ENCODE measurements at regions not wholly inside any gene's neighbourhood (a gene's known extent, or its start where the extent isn't known, plus 50 kb on each side); places are given as distances from the start of the nearest gene placed in this dataset.
A peak's percentile ranks its signal among the peaks of the same experiment; 100 is the strongest.

- ATAC-seq (no peak), DNase-seq (ENCODE audit: missing footprints) (no peak)
- intact Hi-C loops (cut with DNase I) = no loop called here
These were observed 111.9 kb downstream of the ANKRD60 start for GRCh38 chr20:58116505-58116904.

DNA sequence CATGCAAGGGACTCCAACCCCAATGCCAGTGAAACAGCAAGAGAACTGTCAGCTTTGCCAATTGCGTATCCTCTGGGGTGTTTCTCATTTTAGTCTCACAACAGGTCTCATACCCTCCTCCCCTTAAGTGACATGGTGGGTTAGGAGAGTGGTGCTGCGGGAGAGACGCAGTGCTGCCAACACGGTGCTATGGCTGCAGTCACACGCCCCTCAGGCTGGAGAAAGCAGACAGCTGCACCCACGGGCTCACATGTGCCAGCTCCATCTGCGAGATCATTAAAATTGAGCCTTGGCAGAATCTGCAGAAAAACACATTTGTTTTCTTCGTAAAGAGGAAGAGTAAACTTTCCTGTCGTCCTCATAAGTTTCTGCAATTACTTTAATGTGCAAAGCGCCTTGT lies 114.7 kb downstream of the ANKRD60 start:
- ATAC-seq (no peak), DNase-seq (ENCODE audit: missing footprints) (no peak)
- intact Hi-C loops (cut with DNase I) = no loop called here

GRCh38 chr20:58112017-58112781 lies 116.3 kb downstream of the ANKRD60 start:
- DNase-seq (ENCODE audit: missing footprints) (no peak), ATAC-seq (peak; percentile 20)
- intact Hi-C loops (cut with DNase I) = no loop called here

- DNase-seq (ENCODE audit: missing footprints) (no peak), ATAC-seq (no peak)
- intact Hi-C loops (cut with DNase I) = no loop called here
These were observed 117.0 kb downstream of the ANKRD60 start for GRCh38 chr20:58111310-58112016.

DNA sequence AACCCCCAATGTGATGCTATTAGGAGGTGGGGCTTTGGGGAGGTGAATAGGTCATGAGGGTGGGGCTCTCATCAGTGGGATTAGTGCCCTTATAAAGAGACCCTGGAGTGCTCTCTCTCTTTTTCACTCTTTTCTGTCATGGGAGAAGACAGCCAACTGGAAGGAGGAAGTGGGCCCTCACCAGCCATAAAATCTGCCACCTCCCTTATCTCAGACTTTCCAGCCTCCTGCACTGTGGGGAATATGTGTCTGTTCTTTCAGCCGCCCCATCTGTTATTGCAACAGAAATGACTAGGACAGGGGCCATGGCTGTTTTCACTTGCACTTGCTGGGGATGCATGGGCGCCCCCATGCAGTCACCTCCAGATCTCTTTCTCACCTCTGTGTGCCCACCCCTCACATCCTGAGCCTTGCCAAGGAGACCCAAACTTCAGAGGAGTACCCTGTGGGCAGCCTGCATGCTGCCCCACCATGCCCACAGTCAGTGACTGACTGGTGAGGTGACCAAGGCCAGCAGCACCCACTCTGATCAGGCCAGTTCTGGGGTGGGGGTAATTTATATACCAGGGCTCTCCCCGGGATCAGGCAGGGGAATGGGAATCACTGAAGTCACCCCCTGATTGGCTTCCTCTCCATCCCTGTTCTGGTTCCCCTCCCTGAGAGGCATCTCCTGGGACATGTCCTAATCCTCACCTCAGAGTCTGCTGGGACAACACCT lies 118.4 kb downstream of the ANKRD60 start:
- ATAC-seq = no peak
- DNase-seq (ENCODE audit: missing footprints) = no peak
- intact Hi-C loops (cut with DNase I) = no loop called here

DNA sequence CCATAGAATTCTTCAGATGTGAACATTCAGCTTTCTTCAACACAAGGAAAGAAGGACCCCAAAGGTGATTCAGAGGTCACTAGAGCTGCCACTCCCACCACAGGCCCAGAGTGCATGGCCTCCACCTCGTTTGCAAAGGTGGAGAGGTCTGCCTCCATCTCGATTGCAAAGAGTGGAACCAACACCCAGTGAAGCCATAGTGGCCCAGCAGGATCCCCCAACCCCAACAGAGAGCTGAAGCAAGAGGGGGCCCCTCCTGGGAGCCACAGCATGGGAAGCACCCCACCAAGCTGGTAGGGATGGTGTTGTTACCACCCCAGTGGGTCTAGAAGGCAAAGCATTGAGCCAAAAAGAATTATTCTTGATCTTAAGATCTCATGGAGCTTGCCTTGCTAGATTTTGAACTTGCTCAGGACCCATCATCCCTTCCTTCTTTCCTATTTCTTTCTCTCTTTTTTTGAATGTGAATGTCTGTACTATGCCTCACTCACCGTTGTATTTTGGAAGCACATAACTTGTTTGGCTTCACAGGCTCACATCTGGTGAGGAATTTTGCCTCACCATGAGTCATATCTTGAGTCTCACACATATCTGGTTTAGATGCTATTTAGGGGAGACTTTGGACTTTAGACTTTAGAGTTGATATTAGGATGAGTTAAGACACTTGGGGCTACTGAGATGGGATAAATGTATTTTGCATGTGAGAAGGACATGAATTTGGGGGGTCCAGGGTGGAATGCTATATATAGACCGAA lies 119.2 kb downstream of the ANKRD60 start:
- intact Hi-C loops (cut with DNase I) = no loop called here
- DNase-seq (ENCODE audit: missing footprints) = no peak
- ATAC-seq = no peak

DNA sequence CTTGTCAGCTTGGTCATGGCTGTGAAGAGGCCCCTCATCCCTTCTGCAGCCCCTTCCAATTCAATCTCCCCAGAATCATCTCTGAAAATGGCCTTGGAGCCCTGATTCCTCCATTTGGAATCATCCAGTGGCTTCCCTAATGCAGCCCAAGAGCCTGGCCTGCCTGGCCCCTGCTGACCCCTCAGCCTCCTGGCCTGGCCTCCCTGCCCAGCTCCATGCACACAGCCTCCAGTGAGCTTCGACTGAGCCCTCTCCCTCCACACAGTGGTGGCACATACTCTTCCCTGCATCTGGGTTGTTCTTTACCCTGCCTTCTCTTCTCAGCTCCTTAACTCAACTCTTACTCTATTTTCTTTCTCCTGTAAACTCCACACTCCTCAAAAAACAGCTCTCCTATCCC lies 120.9 kb downstream of the ANKRD60 start:
- intact Hi-C loops (cut with DNase I) = no loop called here
- no peak for DNase-seq (ENCODE audit: missing footprints)
- ATAC-seq = no peak

GRCh38 chr20:58106143-58106750 lies 122.2 kb downstream of the ANKRD60 start:
- no peak for DNase-seq (ENCODE audit: missing footprints)
- intact Hi-C loops (cut with DNase I) = no loop called here
- ATAC-seq = no peak

GRCh38 chr20:58103961-58104360 lies 124.5 kb downstream of the ANKRD60 start:
- DNase-seq (ENCODE audit: missing footprints) = no peak
- intact Hi-C loops (cut with DNase I) = no loop called here
- no peak for ATAC-seq

DNA sequence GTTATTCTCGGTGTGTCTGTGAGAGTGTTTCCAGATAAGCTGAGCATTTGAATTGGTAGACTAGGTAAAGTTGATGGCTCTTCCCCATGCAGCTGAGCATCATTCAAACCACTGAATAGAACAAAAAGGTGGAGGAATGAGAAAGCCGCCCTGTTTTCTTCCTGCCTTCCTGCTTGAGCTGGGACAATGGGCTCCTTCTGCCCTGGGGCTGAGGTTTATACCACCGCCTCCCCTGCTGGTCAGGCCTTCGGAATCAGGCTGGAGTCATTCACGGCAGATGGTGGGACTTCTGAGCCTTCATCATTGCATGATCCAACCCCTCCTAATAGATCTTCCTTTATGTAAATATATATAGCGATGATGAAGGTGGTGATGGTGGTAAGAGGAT lies 124.9 kb downstream of the ANKRD60 start:
- intact Hi-C loops (cut with DNase I) = no loop called here
- no peak for ATAC-seq
- DNase-seq (ENCODE audit: missing footprints) = no peak

DNA sequence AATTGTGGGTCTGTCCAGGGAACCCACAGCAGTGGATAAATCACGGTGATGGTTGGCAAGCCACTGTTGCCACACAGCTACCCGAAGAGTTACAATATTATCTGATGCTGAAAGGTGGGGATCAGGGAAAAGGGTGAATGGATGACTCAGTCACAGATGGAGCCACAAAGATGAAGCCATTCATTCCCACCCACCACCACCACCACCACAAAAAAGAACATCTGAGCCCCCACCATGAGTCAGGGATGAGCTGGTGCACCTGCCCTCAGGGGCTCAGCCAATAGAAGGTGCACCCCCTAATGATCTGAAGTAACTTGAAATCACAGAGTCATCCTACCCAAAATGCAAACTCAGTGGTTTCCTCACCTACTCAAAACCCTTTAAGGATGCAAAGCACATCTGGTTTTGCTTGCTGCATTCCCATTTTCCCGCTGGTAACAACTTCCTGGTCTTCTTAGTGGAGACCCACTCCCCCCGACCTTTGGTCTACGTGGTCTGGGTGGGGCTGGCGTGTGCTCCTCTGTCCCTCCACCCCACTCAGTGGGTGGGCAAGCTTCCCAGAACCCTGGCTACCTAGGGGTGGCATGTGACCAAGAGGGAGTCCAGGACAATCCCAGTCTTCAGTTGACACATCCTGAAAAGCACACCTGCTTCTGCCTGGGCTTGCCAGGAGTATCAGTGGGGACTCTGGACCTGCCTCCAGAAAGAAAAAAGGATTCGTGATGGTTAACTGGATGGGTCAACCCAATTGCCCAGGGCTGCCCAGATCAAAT lies 125.5 kb downstream of the ANKRD60 start:
- intact Hi-C loops (cut with DNase I) = no loop called here
- no peak for DNase-seq (ENCODE audit: missing footprints)

GRCh38 chr20:58102261-58102660 lies 126.2 kb downstream of the ANKRD60 start:
- no peak for DNase-seq (ENCODE audit: missing footprints)
- intact Hi-C loops (cut with DNase I) = no loop called here
- no peak for ATAC-seq

More for the DNA sequence above, 125.5 kb downstream of the ANKRD60 start:
- ATAC-seq = no peak

DNA sequence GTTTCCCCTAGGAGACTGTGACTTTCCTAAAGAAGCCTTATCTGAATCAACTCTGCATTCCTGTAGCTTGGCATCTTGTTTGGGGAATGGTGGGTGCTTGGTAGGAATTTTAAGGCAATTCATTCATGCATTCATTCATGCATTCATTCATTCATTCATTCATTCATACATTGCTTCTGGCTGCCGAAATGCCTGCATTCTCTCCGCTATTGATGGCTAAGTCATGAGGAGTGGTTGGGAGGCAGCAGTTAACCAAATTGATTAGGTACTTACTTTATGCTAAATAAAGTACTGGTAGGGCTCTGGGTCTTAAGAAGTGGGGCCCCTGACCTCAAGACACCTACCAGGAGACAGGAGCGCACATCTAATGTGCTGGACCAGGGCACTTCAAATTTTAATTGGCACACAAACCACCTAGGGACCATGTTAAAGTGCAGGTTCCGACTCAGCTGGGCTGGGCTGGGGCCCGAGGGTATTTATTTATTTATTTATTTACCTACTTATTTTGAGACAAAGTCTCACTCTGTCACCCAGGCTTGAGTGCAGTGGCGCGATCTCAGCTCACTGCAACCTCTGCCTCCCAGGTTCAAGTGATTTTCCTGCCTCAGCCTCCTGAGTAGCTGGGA lies 127.6 kb downstream of the ANKRD60 start:
- no peak for DNase-seq (ENCODE audit: missing footprints)
- no peak for ATAC-seq
- intact Hi-C loops (cut with DNase I) = no loop called here

DNA sequence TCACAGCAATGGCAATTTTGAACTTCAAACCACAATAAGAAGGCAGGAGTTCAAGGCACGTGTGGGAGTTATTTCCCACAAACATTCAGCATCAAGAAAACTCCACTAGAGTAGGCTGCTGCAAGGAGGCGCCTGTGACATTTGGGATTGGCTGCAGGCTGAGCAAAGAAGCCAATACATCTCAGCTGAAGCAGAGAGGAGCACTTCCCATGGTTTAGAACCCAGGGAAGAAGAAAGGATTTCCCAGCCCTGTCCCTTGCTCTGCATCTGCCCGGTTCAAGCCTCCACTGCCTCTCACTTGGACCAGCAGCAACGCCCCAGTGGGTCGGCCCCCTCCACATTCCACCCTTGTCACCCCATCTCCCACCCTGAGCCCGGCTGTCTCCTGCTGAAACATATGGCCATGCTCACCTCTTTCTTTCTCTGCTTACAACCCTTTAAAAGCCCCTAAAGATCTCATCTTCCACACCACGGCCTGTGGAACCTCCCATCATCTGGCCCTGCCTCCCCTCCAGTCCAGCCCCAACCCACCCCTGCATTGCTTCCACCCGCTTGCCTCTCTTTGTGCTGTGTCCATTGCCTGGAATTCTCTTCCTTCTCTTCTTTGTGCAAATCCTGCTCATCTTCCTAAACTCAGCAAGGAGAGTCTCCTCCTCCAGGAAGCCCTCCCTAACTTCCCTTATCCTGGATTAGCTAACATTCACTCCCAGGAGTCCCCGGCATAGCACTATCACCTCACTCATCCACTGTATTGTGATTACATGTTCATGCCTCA lies 128.3 kb downstream of the ANKRD60 start:
- intact Hi-C loops (cut with DNase I) = no loop called here
- ATAC-seq (no peak), DNase-seq (ENCODE audit: missing footprints) (no peak)

DNA sequence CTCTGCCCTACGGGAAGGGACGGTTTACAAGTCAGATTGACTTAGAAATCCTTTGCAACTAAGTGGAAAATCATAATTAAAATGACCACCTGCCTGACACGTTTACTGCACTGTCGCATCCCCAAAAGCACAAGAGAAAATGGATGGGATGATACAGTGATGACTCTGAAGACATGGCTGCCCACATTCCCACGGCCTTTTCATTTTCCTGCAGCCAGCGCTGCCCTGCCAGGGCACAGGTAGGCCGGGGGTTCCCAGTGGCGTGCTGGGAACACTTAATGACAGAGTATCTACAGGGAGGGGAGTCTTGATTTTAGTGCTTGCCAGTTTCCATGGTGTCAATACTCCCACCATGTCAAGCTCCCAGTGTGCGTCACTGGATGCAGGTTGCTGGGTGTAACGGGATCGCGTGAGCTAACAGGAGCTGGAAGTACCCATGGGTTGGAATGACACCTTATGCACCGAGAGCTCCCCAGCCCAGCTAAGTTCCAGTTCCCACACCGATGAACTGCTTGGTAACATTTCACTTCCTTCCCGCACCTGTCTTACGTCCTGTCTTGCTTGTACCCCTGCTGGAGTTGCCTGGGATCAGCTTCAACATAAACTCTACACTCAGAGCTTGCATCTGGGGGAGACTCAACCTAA lies 129.0 kb downstream of the ANKRD60 start:
- DNase-seq (ENCODE audit: missing footprints) (no peak), ATAC-seq (no peak)
- intact Hi-C loops (cut with DNase I) = no loop called here

- intact Hi-C loops (cut with DNase I) = no loop called here
- no peak for ATAC-seq
These were observed 129.9 kb downstream of the ANKRD60 start for GRCh38 chr20:58098571-58098970.

GRCh38 chr20:58097943-58098342 lies 130.5 kb downstream of the ANKRD60 start:
- ATAC-seq (no peak), DNase-seq (ENCODE audit: missing footprints) (no peak)
- intact Hi-C loops (cut with DNase I) = no loop called here

More at GRCh38 chr20:58098571-58098970, 129.9 kb downstream of the ANKRD60 start:
- no peak for DNase-seq (ENCODE audit: missing footprints)
